Small intestine (tissue), 7 donors: ENCODE measurements at regions not wholly inside any gene's neighbourhood (a gene's known extent, or its start where the extent isn't known, plus 50 kb on each side); places are given as distances from the start of the nearest gene placed in this dataset.

Source experiments
- DNase-seq, 2 donors: peaks; one replicate each; pipeline versions ENCODE4 v3.0.0 to v3.0.0-alpha.2; 2013
- FAIRE-seq: peaks from 2 replicates; lab custom pipeline; 2012; peaks lifted over from hg19 to GRCh38; lab: Jason Lieb, UNC
- H3K27ac ChIP-seq, 3 donors: one replicate each; pipeline ENCODE4 v1.5.1; 2013; ENCODE audit warnings: low read length in 2 of 3, mild to moderate bottlenecking in 2 of 3, control low read depth in 1 of 3, inconsistent platforms in 1 of 3, low read depth in 1 of 3, moderate library complexity in 1 of 3
- H3K27me3 ChIP-seq, 3 donors: one replicate each; pipeline ENCODE4 v1.6.1; 2013; ENCODE audit warnings: low read length in 3 of 3, inconsistent platforms in 1 of 3; ENCODE audit not compliant: control insufficient read depth in 3 of 3, insufficient read depth in 3 of 3
- H3K36me3 ChIP-seq, 3 donors: one replicate each; pipeline ENCODE4 v1.6.1; 2013; ENCODE audit warnings: low read length in 3 of 3, inconsistent platforms in 1 of 3, low read depth in 1 of 3, mild to moderate bottlenecking in 1 of 3, moderate library complexity in 1 of 3; ENCODE audit not compliant: control insufficient read depth in 3 of 3, insufficient read depth in 2 of 3
- H3K4me1 ChIP-seq, 3 donors: one replicate each; pipeline ENCODE4 v1.6.1; 2013; ENCODE audit warnings: low read length in 2 of 3, inconsistent platforms in 1 of 3, low read depth in 1 of 3, mild to moderate bottlenecking in 1 of 3, moderate library complexity in 1 of 3; ENCODE audit not compliant: control insufficient read depth in 3 of 3, insufficient read depth in 2 of 3
- H3K4me3 ChIP-seq, 3 donors: one replicate each; pipeline ENCODE4 v1.5.1; 2013; ENCODE audit warnings: low read length in 3 of 3, control low read depth in 1 of 3, inconsistent platforms in 1 of 3, low read depth in 1 of 3, mild to moderate bottlenecking in 1 of 3, moderate library complexity in 1 of 3
- H3K9me3 ChIP-seq, 2 donors: one replicate each; pipeline ENCODE4 v1.6.1; 2013; ENCODE audit warnings: low read depth in 1 of 2, low read length in 1 of 2; ENCODE audit not compliant: control insufficient read depth in 2 of 2, insufficient read depth in 1 of 2
- WGBS, 3 donors: extraction: QIAGEN DNeasy Blood & Tissue Kit; methylation state at CpG; one replicate each; pipeline ENCODE4 v1.1.7; 2013; 5-methylcytosine and 5-hydroxymethylcytosine counted together
- donor health status: healthy with polysubstance abuse.
- donor health status: control.
- donor health status: control.
- donor health status: Bipolar disorder and iron deficiency.
- donor health status: healthy.

DNA sequence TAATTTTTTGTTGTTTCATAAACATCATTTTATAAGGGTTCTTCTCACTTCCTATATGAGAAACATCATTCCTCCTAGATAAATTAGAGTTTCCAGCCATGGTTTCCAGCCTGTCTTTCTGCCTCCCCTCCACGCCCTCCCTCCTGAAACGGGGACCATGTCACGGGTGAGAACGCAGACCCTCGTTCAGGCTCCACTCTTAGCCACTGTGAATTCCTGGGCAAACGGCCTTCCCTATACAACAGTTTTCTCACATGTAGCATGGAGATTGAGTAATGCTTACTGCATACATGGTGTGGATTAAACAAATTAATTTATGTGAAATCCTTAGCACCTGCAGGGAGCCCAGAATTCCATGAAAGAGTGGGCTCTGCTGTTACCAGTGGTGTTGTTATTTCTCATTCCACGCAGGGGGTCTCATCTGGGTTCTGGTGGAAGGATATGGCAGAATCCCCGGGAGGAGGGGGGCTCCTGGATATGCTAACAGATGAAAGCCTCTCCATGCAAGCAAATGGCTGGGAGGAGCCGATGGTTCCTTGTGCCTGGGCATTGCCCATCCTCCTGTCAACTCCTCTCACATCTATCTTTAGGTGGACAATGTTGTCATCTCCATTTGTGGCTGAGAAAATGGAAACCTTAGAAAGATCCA, 54.0 kb upstream of the TWIST2 start:
- Histone ChIP-seq H3K4me3 (no peak overlapping the region), H3K4me1 (no peaks in the 10 kb centered on the region), H3K27ac (no peak overlapping the region), H3K36me3 (no peaks in the 10 kb centered on the region), H3K27me3 (peaks cover 0 to 4% (median 3%) of the 10 kb centered on the region in 3 donors), H3K9me3 (no peaks in the 10 kb centered on the region)
- DNase-seq (no peak), FAIRE-seq (no peak)
- 78 to 86% (median 85%) methylated on average over 9 of the region's 9 CpGs for WGBS, 3 donors

DNA sequence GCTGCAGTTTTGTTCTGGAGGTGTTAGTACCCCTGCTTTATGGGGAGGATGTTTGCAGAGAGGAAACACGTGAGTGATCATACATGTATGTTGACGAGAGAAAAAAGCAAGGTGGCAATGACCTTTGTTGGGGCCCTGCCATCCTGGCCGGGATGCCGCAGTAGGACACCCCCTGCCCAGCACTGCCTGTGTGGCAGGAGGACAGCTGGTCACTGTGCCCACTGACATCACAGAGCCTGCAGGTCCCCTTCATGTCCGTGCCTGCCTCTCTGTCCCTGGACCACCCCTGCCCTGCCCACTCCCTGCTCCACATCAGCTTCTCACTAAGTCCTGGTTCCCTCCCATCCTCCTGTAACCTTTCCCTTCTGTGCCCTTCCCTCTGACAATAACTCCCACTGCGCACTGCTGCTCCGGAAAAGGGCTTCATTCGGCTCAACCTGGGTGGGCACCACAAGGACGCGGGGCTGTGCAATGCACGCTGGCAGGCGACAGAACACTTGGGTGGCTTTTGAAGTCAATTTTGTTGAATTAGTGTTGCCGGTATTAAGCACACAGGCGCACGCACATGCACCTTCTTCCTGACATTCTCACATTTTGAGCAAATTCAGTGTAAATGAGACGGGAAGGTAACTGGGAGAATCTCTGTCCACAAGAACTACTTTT, 51.5 kb upstream of the TWIST2 start:
- Histone ChIP-seq H3K36me3 (no peaks in the 10 kb centered on the region), H3K27ac (no peak overlapping the region), H3K9me3 (no peaks in the 10 kb centered on the region), H3K4me3 (no peak overlapping the region), H3K27me3 (peaks cover 0 to 4% (median 3%) of the 10 kb centered on the region in 3 donors), H3K4me1 (no peaks in the 10 kb centered on the region)
- DNase-seq (no peak), FAIRE-seq (no peak)
- WGBS, 3 donors, result 88% methylated on average over 16 of the region's 16 CpGs

DNA sequence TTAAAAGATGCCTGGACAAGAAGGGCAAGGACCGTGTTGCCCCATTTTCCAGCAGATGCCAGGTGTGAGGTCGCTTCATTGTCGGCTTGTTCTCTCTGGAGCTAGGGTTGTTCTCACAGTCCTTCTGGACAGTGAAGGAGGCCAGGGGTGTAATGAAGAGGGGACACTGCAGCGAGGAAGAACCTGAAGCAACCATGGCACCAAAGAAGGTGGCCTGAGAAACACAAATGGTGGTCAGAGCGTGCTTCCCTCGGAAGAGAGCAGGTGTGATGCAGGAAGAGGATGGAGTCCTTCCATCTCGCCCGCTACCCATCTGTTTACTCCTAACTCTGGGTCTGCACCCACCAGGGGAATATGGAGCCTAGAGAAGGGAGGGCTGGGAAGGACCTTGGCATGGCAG, 50.3 kb upstream of the TWIST2 start:
- FAIRE-seq (no peak), DNase-seq (no peak)
- Histone ChIP-seq H3K27ac (no peak overlapping the region), H3K36me3 (no peaks in the 10 kb centered on the region), H3K4me1 (no peaks in the 10 kb centered on the region), H3K9me3 (no peaks in the 10 kb centered on the region), H3K27me3 (peaks cover 0 to 7% (median 3%) of the 10 kb centered on the region in 3 donors), H3K4me3 (no peak overlapping the region)
- 86 to 93% (median 88%) methylated on average over 8 of the region's 8 CpGs for WGBS, 3 donors
